ENCODE measurements at regions not wholly inside any gene's neighbourhood (a gene's known extent, or its start where the extent isn't known, plus 50 kb on each side); places are given as distances from the start of the nearest gene placed in this dataset.

- ChIA-PET CTCF (no interaction called here), POLR2A (no interaction called here)
- Mint-ChIP-seq H3K27me3 (ENCODE audit: low read depth) (no peaks in the 10 kb centered on the region), H3K4me1 (no peaks in the 10 kb centered on the region), H3K9me3 (peaks cover 2% of the 10 kb centered on the region; the same call in 1 of the 2 replicates), H3K27ac (no peak overlapping the region), H3K36me3 (no peaks in the 10 kb centered on the region), H3K4me3 (no peak overlapping the region)
- ATAC-seq (no peak), DNase-seq (ENCODE audit: low spot score) (no peak)
- no peak for TF ChIP-seq ATF6 (CRISPR knock-in tag; IDR thresholded peaks at IDR 0.05)
- no peak for TF ChIP-seq NFYB (CRISPR knock-in tag; conservative IDR thresholded peaks at IDR 0.05; ENCODE audit: low read depth)
- TF ChIP-seq FOXJ3 (CRISPR knock-in tag; IDR thresholded peaks at IDR 0.05; ENCODE audit: borderline replicate concordance) = no peak
- no peak for TF ChIP-seq USF1 (CRISPR knock-in tag; IDR thresholded peaks at IDR 0.05)
- no peak for TF ChIP-seq ATF2 (CRISPR knock-in tag; IDR thresholded peaks at IDR 0.05; ENCODE audit: borderline replicate concordance, low read depth)
- TF ChIP-seq NR1H2 (CRISPR knock-in tag; IDR thresholded peaks at IDR 0.05) = no peak
- no peak for TF ChIP-seq PREB (CRISPR knock-in tag; IDR thresholded peaks at IDR 0.05; ENCODE audit: borderline replicate concordance)
- no peak for TF ChIP-seq ZNF121 (CRISPR knock-in tag; IDR thresholded peaks at IDR 0.05)
These were observed 571.2 kb downstream of the ADCYAP1 start for GRCh38 chr18:1475867-1476266.

GRCh38 chr18:1480309-1480708 lies 575.6 kb downstream of the ADCYAP1 start:
- no peak for ATAC-seq
- Mint-ChIP-seq H3K36me3 (no peaks in the 10 kb centered on the region), H3K27ac (no peak overlapping the region), H3K27me3 (ENCODE audit: low read depth) (peaks cover 2% of the 10 kb centered on the region; the same call in 1 of the 2 replicates), H3K9me3 (peaks cover 3% of the 10 kb centered on the region; the same call in 1 of the 2 replicates), H3K4me1 (no peaks in the 10 kb centered on the region), H3K4me3 (no peak overlapping the region)
- ChIA-PET POLR2A (no interaction called here), CTCF (no interaction called here)
- TF ChIP-seq KAT7 (CRISPR knock-in tag; IDR thresholded peaks at IDR 0.05; ENCODE audit: borderline replicate concordance) (no peak), ZSCAN18 (CRISPR knock-in tag; IDR thresholded peaks at IDR 0.05) (no peak), ATF2 (CRISPR knock-in tag; IDR thresholded peaks at IDR 0.05; ENCODE audit: borderline replicate concordance, low read depth) (no peak), MAX (CRISPR knock-in tag; IDR thresholded peaks at IDR 0.05) (no peak)
- no peak for DNase-seq (ENCODE audit: low spot score)

GRCh38 chr18:1481577-1481976 lies 576.9 kb downstream of the ADCYAP1 start:
- TF ChIP-seq ZBTB21 (CRISPR knock-in tag; IDR thresholded peaks at IDR 0.05; ENCODE audit: borderline replicate concordance) (no peak), ZNF423 (CRISPR knock-in tag; IDR thresholded peaks at IDR 0.05) (no peak), NR1H2 (CRISPR knock-in tag; IDR thresholded peaks at IDR 0.05) (no peak), ZNF396 (CRISPR knock-in tag; IDR thresholded peaks at IDR 0.05; ENCODE audit: borderline replicate concordance) (no peak), FOXP4 (CRISPR knock-in tag; IDR thresholded peaks at IDR 0.05) (no peak), KAT7 (CRISPR knock-in tag; IDR thresholded peaks at IDR 0.05; ENCODE audit: borderline replicate concordance) (no peak), ZNF232 (CRISPR knock-in tag; IDR thresholded peaks at IDR 0.05) (no peak)
- no peak overlapping the region for H3K27ac Mint-ChIP-seq
- H3K36me3 Mint-ChIP-seq = no peaks in the 10 kb centered on the region
- H3K4me1 Mint-ChIP-seq = no peaks in the 10 kb centered on the region
- no peak for DNase-seq (ENCODE audit: low spot score)
- POLR2A ChIA-PET = no interaction called here
- CTCF ChIA-PET = no interaction called here
- peaks cover 3% of the 10 kb centered on the region; the same call in 1 of the 2 replicates for H3K9me3 Mint-ChIP-seq
- H3K27me3 Mint-ChIP-seq (ENCODE audit: low read depth) = peaks cover 2% of the 10 kb centered on the region; the same call in 1 of the 2 replicates
- ATAC-seq = no peak
- H3K4me3 Mint-ChIP-seq = no peak overlapping the region

Measured in WTC11 (cell line).